ENCODE measurements at regions not wholly inside any gene's neighbourhood (a gene's known extent, or its start where the extent isn't known, plus 50 kb on each side); places are given as distances from the start of the nearest gene placed in this dataset.

- Histone ChIP-seq H2AFZ (ENCODE audit: low read length) (no peak overlapping the region), H3K18ac (ENCODE audit: extremely low read depth, low read length) (no peak overlapping the region), H3K4me3 (ENCODE audit: extremely low read depth in 1 of 4, insufficient read depth in 2 of 4, low read depth in 3 of 4, low read length in 4 of 4) (no peak overlapping the region), H2BK15ac (ENCODE audit: low read length) (no peak overlapping the region), H3K4me2 (ENCODE audit: insufficient read depth in 1 of 2, low read depth in 2 of 2, low read length in 2 of 2) (no peak overlapping the region), H3K4me1 (replicated peaks in 1 of 4; ENCODE audit: control insufficient read depth in 3 of 4, insufficient read depth in 4 of 4, low read length in 3 of 4) (peaks cover 0 to 11% (median 6%) of the 10 kb centered on the region in 4 experiments; a peak in 6 of 7 replicates), H4K5ac (ENCODE audit: insufficient read length, low read depth, low read length) (no peak overlapping the region), H3K9ac (replicated peaks in 1 of 4; ENCODE audit: extremely low read depth in 1 of 4, low read depth in 3 of 4, low read length in 3 of 4) (no peak overlapping the region), H3K36me3 (ENCODE audit: control insufficient read depth in 2 of 4, insufficient read depth in 4 of 4, low read length in 3 of 4) (0 out of 8 replicates have a peak, but pooled peaks cover 0 to 2% (median 0%) of the 10 kb centered on the region in 4 experiments), H4K91ac (replicated peaks; ENCODE audit: insufficient read length, low read length) (no peak overlapping the region), H3K14ac (ENCODE audit: insufficient read length) (no peak overlapping the region), H2BK20ac (ENCODE audit: low read length) (no peak overlapping the region), H3K27ac (ENCODE audit: low read depth, low read length) (no peak overlapping the region), H2BK120ac (replicated peaks; ENCODE audit: low read depth, low read length) (no peak overlapping the region), H3K4ac (replicated peaks; ENCODE audit: insufficient read length, low read depth, low read length) (no peak overlapping the region), H3K56ac (replicated peaks; ENCODE audit: insufficient read length, low read depth, low read length) (no peak overlapping the region), H3K79me1 (ENCODE audit: low read depth, low read length) (no peaks in the 10 kb centered on the region), H2BK5ac (ENCODE audit: low read depth, low read length) (no peak overlapping the region), H3K23me2 (ENCODE audit: low read depth, low read length) (peaks cover 2% of the 10 kb centered on the region; the same call in 1 of the 2 replicates), H2BK12ac (ENCODE audit: low read depth, low read length) (no peak overlapping the region), H3K27me3 (replicated peaks in 1 of 4; ENCODE audit: control insufficient read depth in 3 of 4, extremely low read depth in 1 of 4, insufficient read depth in 3 of 4, low read length in 3 of 4) (no peaks in the 10 kb centered on the region), H2AK5ac (ENCODE audit: low read depth, low read length) (no peak overlapping the region), H4K20me1 (replicated peaks in 1 of 2; ENCODE audit: control insufficient read depth in 1 of 2, insufficient read depth in 2 of 2, low read length in 2 of 2) (no peaks in the 10 kb centered on the region), H3K9me3 (ENCODE audit: insufficient read depth in 2 of 2, low read depth in 1 of 2, low read length in 1 of 2) (peaks cover 24% of the 10 kb centered on the region in 2 experiments), H3K23ac (ENCODE audit: insufficient read length) (no peak overlapping the region), H4K8ac (ENCODE audit: extremely low read depth, insufficient read depth, low read length) (no peak overlapping the region), H3K79me2 (ENCODE audit: control insufficient read depth in 1 of 2, insufficient read depth in 2 of 2, low read length in 2 of 2) (no peaks in the 10 kb centered on the region)
- POLR2A ChIA-PET (ENCODE audit: partially characterized antibody): no interaction called here
- FAIRE-seq (no peak), DNase-seq (ENCODE audit: low read depth in 1 of 2, low spot score in 2 of 2) (no peak)
- 90% methylated on average over 10 of the region's 10 CpGs; no CpG with 5 or more reads in 1 of the 2 experiments for WGBS, 2 experiments (ENCODE audit: extremely low coverage in 1 of 2, insufficient coverage in 1 of 2, insufficient read length in 1 of 2, insufficient replicate concordance in 2 of 2, low coverage in 1 of 2, low lambda C conversion rate in 2 of 2, missing lambda C conversion rate in 1 of 2)
- CTCF ChIA-PET (ENCODE audit: partially characterized antibody): interaction anchor here (1.0 to 1.3 kb wide), 3 partner anchors 13 to 55 kb away, joined by 3 read pairs; no protein-coding TSS in a partner anchor
- TF ChIP-seq SRF (IDR thresholded peaks at IDR 0.05; ENCODE audit: low read depth, low read length) (no peak), RXRA (IDR thresholded peaks at IDR 0.05; ENCODE audit: insufficient read depth, low read depth, low read length) (no peak), EP300 (IDR thresholded peaks at IDR 0.05; ENCODE audit: borderline replicate concordance in 1 of 2, low read depth in 2 of 2, low read length in 2 of 2) (no peak), USF2 (IDR thresholded peaks at IDR 0.05; ENCODE audit: low read length) (no peak), TAF1 (IDR thresholded peaks at IDR 0.05; ENCODE audit: low read depth, low read length) (no peak), SP4 (IDR thresholded peaks at IDR 0.05; ENCODE audit: low read length) (no peak), CTBP2 (IDR thresholded peaks at IDR 0.05; ENCODE audit: borderline replicate concordance, insufficient read depth, insufficient read length, low read length) (no peak), FOSL1 (IDR thresholded peaks at IDR 0.05; ENCODE audit: insufficient read depth, low read depth, low read length) (no peak), JUND (IDR thresholded peaks at IDR 0.05; ENCODE audit: low read length) (no peak), NANOG (IDR thresholded peaks at IDR 0.05; ENCODE audit: insufficient read depth, low read depth, low read length, poor library complexity, severe bottlenecking) (no peak), SAP30 (IDR thresholded peaks at IDR 0.05; ENCODE audit: insufficient read depth, insufficient replicate concordance, low read length) (no peak), POU5F1 (IDR thresholded peaks at IDR 0.05; ENCODE audit: low read depth, low read length) (no peak), SIRT6 (IDR thresholded peaks at IDR 0.05; ENCODE audit: low read length) (no peak), SP1 (IDR thresholded peaks at IDR 0.05; ENCODE audit: low read depth, low read length) (no peak)
Measured at GRCh38 chr2:16067037-16067406, 126.7 kb downstream of the MYCN start.

All from H1 (cell line).